SJCRH30 (cell line): ENCODE measurements at regions not wholly inside any gene's neighbourhood (a gene's known extent, or its start where the extent isn't known, plus 50 kb on each side); places are given as distances from the start of the nearest gene placed in this dataset.

ENCODE experiments used
- DNase-seq, 2 experiments: peaks; one replicate each; pipeline ENCODE4 v3.0.0-alpha.2; 2015 to 2020
- H3K27ac ChIP-seq: fragments of 250-450 bp; sonication (Bioruptor Pico); 2 replicates; pipeline ENCODE4 v1.5.1; 2020; ENCODE audit warnings: mild to moderate bottlenecking, moderate library complexity
- H3K27me3 ChIP-seq: fragments of 250-450 bp; sonication (Bioruptor Pico); 2 replicates; pipeline ENCODE4 v1.5.1; 2020; ENCODE audit warnings: mild to moderate bottlenecking, moderate library complexity
- H3K36me3 ChIP-seq: fragments of 250-450 bp; sonication (Bioruptor Pico); 2 replicates; pipeline ENCODE4 v1.5.1; 2020; ENCODE audit warnings: mild to moderate bottlenecking, moderate library complexity
- H3K4me1 ChIP-seq: fragments of 250-450 bp; sonication (Bioruptor Pico); 2 replicates; pipeline ENCODE4 v1.5.1; 2020; ENCODE audit warnings: mild to moderate bottlenecking, moderate library complexity
- H3K4me3 ChIP-seq: fragments of 250-450 bp; sonication (Bioruptor Pico); 2 replicates; pipeline ENCODE4 v1.5.1; 2020; ENCODE audit warnings: mild to moderate bottlenecking, moderate library complexity
- H3K9me3 ChIP-seq: fragments of 250-450 bp; sonication (Bioruptor Pico); replicated peaks from 2 replicates; pipeline ENCODE4 v1.5.1; 2020; ENCODE audit warnings: mild to moderate bottlenecking, moderate library complexity

- Histone ChIP-seq H3K4me1 (no peaks in the 10 kb centered on the region), H3K9me3 (no peaks in the 10 kb centered on the region), H3K27ac (no peak overlapping the region), H3K27me3 (no peaks in the 10 kb centered on the region), H3K36me3 (no peaks in the 10 kb centered on the region), H3K4me3 (no peak overlapping the region)
- DNase-seq = no peak
Observed at GRCh38 chrX:100217547-100217946, 192.5 kb downstream of the PCDH19 start.

GRCh38 chrX:100216083-100216482 lies 194.0 kb downstream of the PCDH19 start:
- no peak overlapping the region for H3K27ac ChIP-seq
- no peaks in the 10 kb centered on the region for H3K4me1 ChIP-seq
- DNase-seq = no peak
- no peaks in the 10 kb centered on the region for H3K36me3 ChIP-seq
- no peaks in the 10 kb centered on the region for H3K9me3 ChIP-seq
- no peak overlapping the region for H3K4me3 ChIP-seq
- no peaks in the 10 kb centered on the region for H3K27me3 ChIP-seq

GRCh38 chrX:100208076-100208475 lies 202.0 kb downstream of the PCDH19 start:
- no peak overlapping the region for H3K4me3 ChIP-seq
- no peaks in the 10 kb centered on the region for H3K36me3 ChIP-seq
- 0 out of 2 replicates have a peak, but pooled peaks cover 3% of the 10 kb centered on the region for H3K9me3 ChIP-seq
- no peaks in the 10 kb centered on the region for H3K27me3 ChIP-seq
- no peak overlapping the region for H3K27ac ChIP-seq
- H3K4me1 ChIP-seq = no peaks in the 10 kb centered on the region
- no peak for DNase-seq

- H3K4me3 ChIP-seq = no peak overlapping the region
- H3K36me3 ChIP-seq = no peaks in the 10 kb centered on the region
- no peaks in the 10 kb centered on the region for H3K27me3 ChIP-seq
- 0 out of 2 replicates have a peak, but pooled peaks cover 3% of the 10 kb centered on the region for H3K9me3 ChIP-seq
- DNase-seq = no peak
- H3K27ac ChIP-seq = no peak overlapping the region
- no peaks in the 10 kb centered on the region for H3K4me1 ChIP-seq
Observed at GRCh38 chrX:100207331-100208024, 202.6 kb downstream of the PCDH19 start.

- Histone ChIP-seq H3K4me3 (no peak overlapping the region), H3K27ac (no peak overlapping the region), H3K4me1 (no peaks in the 10 kb centered on the region), H3K27me3 (no peaks in the 10 kb centered on the region), H3K36me3 (no peaks in the 10 kb centered on the region), H3K9me3 (0 out of 2 replicates have a peak, but pooled peaks cover 3% of the 10 kb centered on the region)
- no peak for DNase-seq
Observed at GRCh38 chrX:100204534-100204933, 205.5 kb downstream of the PCDH19 start.

- H3K27me3 ChIP-seq = no peaks in the 10 kb centered on the region
- no peaks in the 10 kb centered on the region for H3K4me1 ChIP-seq
- no peak overlapping the region for H3K27ac ChIP-seq
- DNase-seq = peak in 1 of 2 experiments; percentile 30
- no peak overlapping the region for H3K4me3 ChIP-seq
- H3K36me3 ChIP-seq = no peaks in the 10 kb centered on the region
- no peaks in the 10 kb centered on the region for H3K9me3 ChIP-seq
Observed at GRCh38 chrX:100194082-100194775, 215.8 kb downstream of the PCDH19 start.
